Lung (tissue), 11 donors: ENCODE measurements at regions not wholly inside any gene's neighbourhood (a gene's known extent, or its start where the extent isn't known, plus 50 kb on each side); places are given as distances from the start of the nearest gene placed in this dataset.

Experiments
- ATAC-seq: fragments of 200-7000 bp; cut with Tn5 transposase; one replicate; pipeline ENCODE4 v1.9.1; 2020; ENCODE audit warnings: moderate number of reproducible peaks; ENCODE audit not compliant: insufficient read depth, low FRiP score
- DNase-seq, 3 donors: peaks; one replicate each; pipeline ENCODE4 v3.0.0-alpha.2; 2013 to 2017
- H3K27ac ChIP-seq, 2 donors: one replicate each; pipeline ENCODE4 v1.5.1; 2013; ENCODE audit warnings: mild to moderate bottlenecking in 2 of 2, moderate library complexity in 2 of 2, control low read depth in 1 of 2, inconsistent platforms in 1 of 2, low read depth in 1 of 2, low read length in 1 of 2
- H3K27me3 ChIP-seq, 3 donors: one replicate each; pipeline ENCODE4 v1.5.1; 2013; ENCODE audit warnings: low read length in 2 of 3; ENCODE audit not compliant: control insufficient read depth in 3 of 3, insufficient read depth in 3 of 3
- H3K36me3 ChIP-seq, 4 donors: one replicate each; pipeline ENCODE4 v1.5.1; 2013; ENCODE audit warnings: low read length in 4 of 4, mild to moderate bottlenecking in 1 of 4, moderate library complexity in 1 of 4; ENCODE audit not compliant: control insufficient read depth in 4 of 4, insufficient read depth in 4 of 4
- H3K4me1 ChIP-seq, 5 donors: one replicate each; pipeline ENCODE4 v1.5.1; 2013; ENCODE audit warnings: low read length in 5 of 5, mild to moderate bottlenecking in 2 of 5, moderate library complexity in 1 of 5; ENCODE audit not compliant: control insufficient read depth in 5 of 5, insufficient read depth in 5 of 5
- H3K4me3 ChIP-seq: one replicate; pipeline ENCODE4 v1.5.1; 2013; ENCODE audit warnings: mild to moderate bottlenecking, control low read depth, moderate library complexity
- H3K9ac ChIP-seq, 2 donors: one replicate each; pipeline ENCODE4 v1.5.1; 2013; ENCODE audit warnings: low read length in 2 of 2, control low read depth in 1 of 2; ENCODE audit not compliant: insufficient read depth in 1 of 2
- H3K9me3 ChIP-seq, 4 donors: one replicate each; pipeline ENCODE4 v1.5.1; 2013; ENCODE audit warnings: low read length in 3 of 4, mild to moderate bottlenecking in 1 of 4, moderate library complexity in 1 of 4; ENCODE audit not compliant: control insufficient read depth in 4 of 4, insufficient read depth in 3 of 4
- CTCF ChIP-seq: IDR thresholded peaks from 2 replicates; pipeline ENCODE4 v1.5.1; 2012; ENCODE audit warnings: mild to moderate bottlenecking; ENCODE audit errors: control extremely low read depth, extremely low read depth
- WGBS, 2 donors: extraction: QIAGEN DNeasy Blood & Tissue Kit; methylation state at CpG; one replicate each; pipeline ENCODE4 v1.1.7; 2013; 5-methylcytosine and 5-hydroxymethylcytosine counted together
- donor health status: control.
- donor health status: control.
- donor health status: Bipolar disorder and iron deficiency.
- donor health status: healthy.
- donor health status: DM: yes; HTN: yes; CAD: no.

- Histone ChIP-seq H3K9me3 (no peaks in the 10 kb centered on the region), H3K36me3 (no peaks in the 10 kb centered on the region), H3K27me3 (no peaks in the 10 kb centered on the region), H3K27ac (no peak overlapping the region), H3K4me3 (no peak overlapping the region), H3K9ac (no peak overlapping the region), H3K4me1 (peaks cover 0 to 3% (median 0%) of the 10 kb centered on the region in 5 donors)
- DNase-seq (peak in 1 of 3 donors; percentile 25), ATAC-seq (no peak)
- TF ChIP-seq CTCF, result no peak
- whole genome bisulfite sequencing, 2 donors, result 77 to 86% methylated on average over 6 of the region's 6 CpGs
Observed at GRCh38 chr2:22481486-22482259, 903.3 kb upstream of the KLHL29 start.

GRCh38 chr2:22483036-22483435, 901.9 kb upstream of the KLHL29 start:
- Histone ChIP-seq H3K27ac (no peak overlapping the region), H3K9me3 (no peaks in the 10 kb centered on the region), H3K4me1 (peaks cover 0 to 3% (median 0%) of the 10 kb centered on the region in 5 donors), H3K9ac (no peak overlapping the region), H3K4me3 (no peak overlapping the region), H3K36me3 (no peaks in the 10 kb centered on the region), H3K27me3 (no peaks in the 10 kb centered on the region)
- ATAC-seq (no peak), DNase-seq (no peak)
- no peak for TF ChIP-seq CTCF
- WGBS, 2 donors, result 83% methylated on average over 2 of the region's 2 CpGs

GRCh38 chr2:22485486-22485885, 899.5 kb upstream of the KLHL29 start:
- WGBS, 2 donors, result 35 to 40% methylated on average over 2 of the region's 2 CpGs
- ATAC-seq, result no peak

More at GRCh38 chr2:22485486-22485885, 899.5 kb upstream of the KLHL29 start:
- DNase-seq, result peak in 2 of 3 donors; percentile 35 to 44
- Histone ChIP-seq H3K4me1 (peaks cover 0 to 3% (median 0%) of the 10 kb centered on the region in 5 donors), H3K4me3 (no peak overlapping the region), H3K27me3 (no peaks in the 10 kb centered on the region), H3K9ac (no peak overlapping the region), H3K36me3 (no peaks in the 10 kb centered on the region), H3K9me3 (no peaks in the 10 kb centered on the region), H3K27ac (no peak overlapping the region)
- no peak for TF ChIP-seq CTCF
